ENCODE measurements at regions not wholly inside any gene's neighbourhood (a gene's known extent, or its start where the extent isn't known, plus 50 kb on each side); places are given as distances from the start of the nearest gene placed in this dataset.

DNA sequence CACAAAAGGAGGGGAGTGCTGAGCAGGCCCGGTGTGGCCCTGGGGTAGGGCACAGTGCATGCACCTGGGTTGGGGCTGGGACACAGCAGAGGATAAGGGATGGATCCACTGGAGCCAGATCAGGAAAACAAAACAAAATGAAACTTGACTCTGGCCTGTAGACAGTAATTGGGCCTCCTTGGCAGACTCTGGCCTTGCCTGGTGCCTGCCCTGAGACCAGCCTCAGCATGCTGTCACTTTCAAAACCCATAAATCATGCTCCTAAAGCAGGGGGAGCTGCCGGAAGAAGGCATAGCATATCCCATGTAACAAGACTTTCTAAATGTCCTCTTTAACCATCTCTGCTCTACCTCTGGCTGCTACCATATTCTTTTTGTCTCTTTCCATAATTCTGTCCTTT lies 61.1 kb upstream of the IGFBP5 start:
- H3K4me1 ChIP-seq (replicated peaks in 1 of 4; ENCODE audit: control insufficient read depth in 3 of 4, insufficient read depth in 4 of 4, low read length in 3 of 4): no peaks in the 10 kb centered on the region
- no peak overlapping the region for H2BK5ac ChIP-seq (ENCODE audit: low read depth, low read length)
- DNase-seq (ENCODE audit: low read depth in 1 of 2, low spot score in 2 of 2): no peak
- no peak overlapping the region for H4K8ac ChIP-seq (ENCODE audit: extremely low read depth, insufficient read depth, low read length)
- H3K27ac ChIP-seq (ENCODE audit: low read depth, low read length): no peak overlapping the region
- no peak for FAIRE-seq
- no peaks in the 10 kb centered on the region for H3K23me2 ChIP-seq (ENCODE audit: low read depth, low read length)
- no peak overlapping the region for H3K18ac ChIP-seq (ENCODE audit: extremely low read depth, low read length)
- no peak overlapping the region for H3K56ac ChIP-seq (replicated peaks; ENCODE audit: insufficient read length, low read depth, low read length)
- no peak overlapping the region for H2AFZ ChIP-seq (ENCODE audit: low read length)
- H3K79me2 ChIP-seq (ENCODE audit: control insufficient read depth in 1 of 2, insufficient read depth in 2 of 2, low read length in 2 of 2): no peaks in the 10 kb centered on the region
- H3K4me2 ChIP-seq (ENCODE audit: insufficient read depth in 1 of 2, low read depth in 2 of 2, low read length in 2 of 2): no peak overlapping the region
- TF ChIP-seq RFX5 (IDR thresholded peaks at IDR 0.05; ENCODE audit: borderline replicate concordance, low read depth, low read length) (no peak), TAF7 (optimal IDR thresholded peaks at IDR 0.05; ENCODE audit: borderline replicate concordance, low read depth, low read length) (no peak), SP2 (IDR thresholded peaks at IDR 0.05; ENCODE audit: low read length) (no peak), E2F6 (IDR thresholded peaks at IDR 0.05) (no peak), FOSL1 (IDR thresholded peaks at IDR 0.05; ENCODE audit: insufficient read depth, low read depth, low read length) (no peak), GABPA (IDR thresholded peaks at IDR 0.05; ENCODE audit: borderline replicate concordance, insufficient read depth, low read length) (no peak), BACH1 (IDR thresholded peaks at IDR 0.05; ENCODE audit: low read length) (no peak), NANOG (IDR thresholded peaks at IDR 0.05; ENCODE audit: insufficient read depth, low read depth, low read length, poor library complexity, severe bottlenecking) (no peak)
- no peaks in the 10 kb centered on the region for H3K27me3 ChIP-seq (replicated peaks in 1 of 4; ENCODE audit: control insufficient read depth in 3 of 4, extremely low read depth in 1 of 4, insufficient read depth in 3 of 4, low read length in 3 of 4)
- no peak overlapping the region for H2BK120ac ChIP-seq (replicated peaks; ENCODE audit: low read depth, low read length)
- ChIA-PET POLR2A (ENCODE audit: partially characterized antibody) (no interaction called here), CTCF (ENCODE audit: partially characterized antibody) (interaction anchor here (0.9 to 7.9 kb wide), 5 partner anchors 10 to 69 kb away, joined by 3 to 54 read pairs (median 4); no protein-coding TSS in a partner anchor)
- no peak overlapping the region for H4K91ac ChIP-seq (replicated peaks; ENCODE audit: insufficient read length, low read length)
- no peak overlapping the region for H3K4me3 ChIP-seq (ENCODE audit: extremely low read depth in 1 of 4, insufficient read depth in 2 of 4, low read depth in 3 of 4, low read length in 4 of 4)
- no peak overlapping the region for H3K4ac ChIP-seq (replicated peaks; ENCODE audit: insufficient read length, low read depth, low read length)
- no peak overlapping the region for H2BK12ac ChIP-seq (ENCODE audit: low read depth, low read length)
- H3K36me3 ChIP-seq (ENCODE audit: control insufficient read depth in 2 of 4, insufficient read depth in 4 of 4, low read length in 3 of 4): no peaks in the 10 kb centered on the region
- H4K5ac ChIP-seq (ENCODE audit: insufficient read length, low read depth, low read length): no peak overlapping the region
- no peaks in the 10 kb centered on the region for H4K20me1 ChIP-seq (replicated peaks in 1 of 2; ENCODE audit: control insufficient read depth in 1 of 2, insufficient read depth in 2 of 2, low read length in 2 of 2)
- 87% methylated on average over 2 of the region's 2 CpGs; no CpG with 5 or more reads in 1 of the 2 experiments for WGBS, 2 experiments (ENCODE audit: extremely low coverage in 1 of 2, insufficient coverage in 1 of 2, insufficient read length in 1 of 2, insufficient replicate concordance in 2 of 2, low coverage in 1 of 2, low lambda C conversion rate in 2 of 2, missing lambda C conversion rate in 1 of 2)
- no peak overlapping the region for H2AK5ac ChIP-seq (ENCODE audit: low read depth, low read length)
- no peak overlapping the region for H3K9ac ChIP-seq (replicated peaks in 1 of 4; ENCODE audit: extremely low read depth in 1 of 4, low read depth in 3 of 4, low read length in 3 of 4)
- no peaks in the 10 kb centered on the region for H3K79me1 ChIP-seq (ENCODE audit: low read depth, low read length)
- 0 out of 4 replicates have a peak, but pooled peaks cover 0 to 2% of the 10 kb centered on the region in 2 experiments for H3K9me3 ChIP-seq (ENCODE audit: insufficient read depth in 2 of 2, low read depth in 1 of 2, low read length in 1 of 2)
- H2BK15ac ChIP-seq (ENCODE audit: low read length): no peak overlapping the region
- H2BK20ac ChIP-seq (ENCODE audit: low read length): no peak overlapping the region
- no peak overlapping the region for H3K23ac ChIP-seq (ENCODE audit: insufficient read length)
- no peak overlapping the region for H3K14ac ChIP-seq (ENCODE audit: insufficient read length)

Measured in H1 (cell line).